GM12878 (cell line): ENCODE measurements at regions not wholly inside any gene's neighbourhood (a gene's known extent, or its start where the extent isn't known, plus 50 kb on each side); places are given as distances from the start of the nearest gene placed in this dataset.

Experiments used
- ATAC-seq: fragments of 200-7000 bp; cut with Tn5 transposase; 3 replicates; pipeline ENCODE4 v1.9.1; 2020; ENCODE audit warnings: mild to moderate bottlenecking, moderate library complexity
- BruUV-seq: library from RNA; stranded (reverse); fragments of 400-500 nt; replicated peaks from 2 replicates; lab custom pipeline; 2021; lab: Mats Ljungman, UMichigan
- CTCF ChIA-PET: fragments of 300-600 bp; sonication (Branson Sonifier 250); formaldehyde crosslinking; extraction: SDS; loops from one replicate; lab custom pipeline; 2021; ENCODE audit warnings: inconsistent platforms; lab: Yijun Ruan, JAX
- POLR2A ChIA-PET: fragments of 350-600 bp; formaldehyde crosslinking; extraction: SDS; loops from one replicate; lab custom pipeline; 2021; ENCODE audit warnings: inconsistent platforms; lab: Charles Lee
- RAD21 ChIA-PET: fragments of 300-600 bp; sonication (Branson Sonifier 250); formaldehyde crosslinking; loops from one replicate; lab custom pipeline; 2023; ENCODE audit warnings: antibody characterized with exemption; ENCODE audit not compliant: unreplicated experiment; lab: Charles Lee
- SMC1A ChIA-PET: fragments of 300-600 bp; sonication (Branson Sonifier 250); formaldehyde crosslinking; loops from one replicate; lab custom pipeline; 2023; ENCODE audit not compliant: unreplicated experiment, uncharacterized antibody; lab: Charles Lee
- DNase-seq: peaks from one replicate; pipeline ENCODE4 v3.0.0-alpha.2; 2011; ENCODE audit warnings: low read depth, low spot score
- FAIRE-seq: peaks from 3 replicates; lab custom pipeline; 2011; peaks lifted over from hg19 to GRCh38; lab: Jason Lieb, UNC
- H2AFZ ChIP-seq: 2 replicates; pipeline ENCODE4 v1.6.0; 2011; ENCODE audit warnings: low read depth, low read length, control low read depth; ENCODE audit not compliant: control insufficient read depth
- H3K27ac ChIP-seq: 2 replicates; pipeline ENCODE4 v1.5.1; 2011; ENCODE audit warnings: control low read depth; ENCODE audit not compliant: control insufficient read depth, insufficient read depth
- H3K27me3 ChIP-seq, 2 experiments: replicated peaks in 1 of 2; 2 replicates each; pipeline versions ENCODE4 v1.6.0 to v1.6.1; 2011; ENCODE audit warnings: low read length in 1 of 2; ENCODE audit not compliant: control insufficient read depth in 2 of 2, insufficient read depth in 2 of 2
- H3K36me3 ChIP-seq, 2 experiments: 2 replicates each; pipeline ENCODE4 v1.5.1; 2011; ENCODE audit warnings: low read length in 1 of 2; ENCODE audit not compliant: control insufficient read depth in 2 of 2, insufficient read depth in 2 of 2
- H3K4me1 ChIP-seq: 2 replicates; pipeline ENCODE4 v1.6.1; 2011; ENCODE audit warnings: mild to moderate bottlenecking, low read length, moderate library complexity, mixed read lengths; ENCODE audit not compliant: control insufficient read depth, insufficient read depth
- H3K4me2 ChIP-seq: 2 replicates; pipeline ENCODE4 v1.6.0; 2011; ENCODE audit warnings: control low read depth; ENCODE audit not compliant: control insufficient read depth, insufficient read depth
- H3K4me3 ChIP-seq: fragments of 200-600 bp; sonication (generic); 2 replicates; pipeline ENCODE4 v1.5.1; 2016
- H3K79me2 ChIP-seq: 2 replicates; pipeline ENCODE4 v1.6.0; 2011; ENCODE audit warnings: low read length; ENCODE audit not compliant: control insufficient read depth, insufficient read depth
- H3K9ac ChIP-seq: 2 replicates; pipeline ENCODE4 v1.8.0; 2011; ENCODE audit warnings: low read length, control low read depth, mixed read lengths; ENCODE audit not compliant: control insufficient read depth, insufficient read depth
- H3K9me3 ChIP-seq: replicated peaks from 3 replicates; pipeline ENCODE4 v1.5.1; 2011; ENCODE audit warnings: mild to moderate bottlenecking, low read length; ENCODE audit not compliant: control insufficient read depth, insufficient read depth
- H4K20me1 ChIP-seq: 2 replicates; pipeline ENCODE4 v1.6.0; 2011; ENCODE audit not compliant: control insufficient read depth, insufficient read depth
- WGBS: methylation state at CpG from one replicate; pipeline ENCODE4 v1.1.6; 2016; ENCODE audit warnings: low lambda C conversion rate; ENCODE audit not compliant: insufficient replicate concordance, insufficient coverage; ENCODE audit errors: missing lambda C conversion rate; 5-methylcytosine and 5-hydroxymethylcytosine counted together
- in situ Hi-C: fragments of 300-500 bp; cut with MboI; formaldehyde crosslinking; loops from 9 replicates; pipeline ENCODE4 v1.14.3; 2018; ENCODE audit warnings: mixed read lengths
- intact Hi-C: fragments of 100-400 bp; cut with micrococcal nuclease; formaldehyde crosslinking; loops from one replicate; pipeline ENCODE4 v1.14.2; 2022; ENCODE audit not compliant: unreplicated experiment
- TF ChIP-seq, protein P1 (sequence below): IDR thresholded peaks from 2 replicates; pipeline ENCODE4 v1.6.1; 2012; ENCODE audit warnings: mild to moderate bottlenecking, low read depth, low read length

DNA sequence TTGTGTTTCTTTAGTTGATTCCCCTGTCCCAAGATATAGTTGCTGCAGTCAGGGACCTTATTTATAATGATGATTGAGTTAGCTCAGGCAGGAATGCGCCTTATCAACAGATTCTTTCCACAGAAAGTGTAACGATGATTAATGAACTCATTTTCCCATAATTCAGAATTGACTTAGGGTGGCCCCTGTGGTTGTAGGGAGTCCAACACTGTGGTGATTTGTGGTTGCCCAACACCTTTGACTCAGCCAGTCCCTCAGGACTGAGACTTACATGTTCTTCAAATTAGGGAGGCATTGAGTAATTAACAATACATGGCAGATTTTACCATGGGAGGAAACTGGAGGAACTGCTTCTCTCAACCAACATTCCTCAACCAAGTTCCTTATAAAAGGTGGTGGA lies 221.9 kb downstream of the GABRG2 start (continued):
- TF ChIP-seq, protein P1, sequence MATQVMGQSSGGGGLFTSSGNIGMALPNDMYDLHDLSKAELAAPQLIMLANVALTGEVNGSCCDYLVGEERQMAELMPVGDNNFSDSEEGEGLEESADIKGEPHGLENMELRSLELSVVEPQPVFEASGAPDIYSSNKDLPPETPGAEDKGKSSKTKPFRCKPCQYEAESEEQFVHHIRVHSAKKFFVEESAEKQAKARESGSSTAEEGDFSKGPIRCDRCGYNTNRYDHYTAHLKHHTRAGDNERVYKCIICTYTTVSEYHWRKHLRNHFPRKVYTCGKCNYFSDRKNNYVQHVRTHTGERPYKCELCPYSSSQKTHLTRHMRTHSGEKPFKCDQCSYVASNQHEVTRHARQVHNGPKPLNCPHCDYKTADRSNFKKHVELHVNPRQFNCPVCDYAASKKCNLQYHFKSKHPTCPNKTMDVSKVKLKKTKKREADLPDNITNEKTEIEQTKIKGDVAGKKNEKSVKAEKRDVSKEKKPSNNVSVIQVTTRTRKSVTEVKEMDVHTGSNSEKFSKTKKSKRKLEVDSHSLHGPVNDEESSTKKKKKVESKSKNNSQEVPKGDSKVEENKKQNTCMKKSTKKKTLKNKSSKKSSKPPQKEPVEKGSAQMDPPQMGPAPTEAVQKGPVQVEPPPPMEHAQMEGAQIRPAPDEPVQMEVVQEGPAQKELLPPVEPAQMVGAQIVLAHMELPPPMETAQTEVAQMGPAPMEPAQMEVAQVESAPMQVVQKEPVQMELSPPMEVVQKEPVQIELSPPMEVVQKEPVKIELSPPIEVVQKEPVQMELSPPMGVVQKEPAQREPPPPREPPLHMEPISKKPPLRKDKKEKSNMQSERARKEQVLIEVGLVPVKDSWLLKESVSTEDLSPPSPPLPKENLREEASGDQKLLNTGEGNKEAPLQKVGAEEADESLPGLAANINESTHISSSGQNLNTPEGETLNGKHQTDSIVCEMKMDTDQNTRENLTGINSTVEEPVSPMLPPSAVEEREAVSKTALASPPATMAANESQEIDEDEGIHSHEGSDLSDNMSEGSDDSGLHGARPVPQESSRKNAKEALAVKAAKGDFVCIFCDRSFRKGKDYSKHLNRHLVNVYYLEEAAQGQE = no peak

DNA sequence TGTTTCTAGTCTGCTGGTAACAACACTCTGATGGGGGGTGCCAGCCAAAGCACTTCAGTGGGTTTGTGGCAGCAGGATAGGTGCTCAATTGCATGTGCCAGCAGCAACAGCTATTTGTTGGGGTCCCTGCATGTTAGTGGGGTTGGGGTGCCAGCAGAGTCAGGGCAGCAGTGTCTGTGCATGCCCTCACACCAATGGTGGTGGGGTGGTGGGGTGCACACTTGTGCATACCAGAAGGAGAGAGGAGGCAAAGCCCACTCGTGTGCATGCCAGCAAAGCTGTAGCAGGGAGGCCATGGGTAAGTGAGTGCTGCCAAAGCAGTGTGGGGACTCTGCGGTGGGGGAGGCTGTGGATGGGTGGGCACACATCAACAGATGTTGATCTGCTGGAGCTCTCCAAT lies 232.2 kb downstream of the GABRG2 start:
- Histone ChIP-seq H3K4me3 (no peak overlapping the region), H3K27me3 (no peaks in the 10 kb centered on the region), H3K4me2 (no peak overlapping the region), H3K79me2 (no peaks in the 10 kb centered on the region), H3K9ac (no peak overlapping the region), H3K9me3 (no peaks in the 10 kb centered on the region), H3K36me3 (no peaks in the 10 kb centered on the region)
- no peak for DNase-seq
- ChIA-PET SMC1A (interaction anchor here (1.9 kb wide), 1 partner anchor 11 kb away, joined by 7 read pairs; no protein-coding TSS in a partner anchor), POLR2A (interaction anchor here (1.0 kb wide), 1 partner anchor 11 kb away, joined by 3 read pairs; no protein-coding TSS in a partner anchor), RAD21 (interaction anchor here (0.5 kb wide), 1 partner anchor 175 kb away, joined by 3 read pairs; no protein-coding TSS in a partner anchor), CTCF (no interaction called here)
- 8% methylated on average over 2 of the region's 2 CpGs for WGBS
- intact Hi-C loops = no loop called here
- TF ChIP-seq, protein P1 = no peak
- TF ChIP-seq, all 136 proteins: peak for 0
- FAIRE-seq (no peak), ATAC-seq (no peak)
- BruUV-seq = no TSS peak
- in situ Hi-C loops = no loop called here
- Histone ChIP-seq H3K27ac (no peak overlapping the region), H4K20me1 (no peaks in the 10 kb centered on the region), H3K4me1 (no peaks in the 10 kb centered on the region), H2AFZ (no peak overlapping the region)
